GM12878 (cell line): ENCODE measurements at regions not wholly inside any gene's neighbourhood (a gene's known extent, or its start where the extent isn't known, plus 50 kb on each side); places are given as distances from the start of the nearest gene placed in this dataset.

Experiments used
- CEBPB ChIP-seq, 2 experiments: fragments of 150-350 bp in 1 of 2; IDR thresholded peaks; 2 replicates each; pipeline ENCODE4 v1.6.1; 2012 to 2014; ENCODE audit warnings: low read depth in 2 of 2, low read length in 2 of 2, borderline replicate concordance in 1 of 2, inconsistent platforms in 1 of 2
- FOS ChIP-seq: IDR thresholded peaks from 3 replicates; pipeline ENCODE4 v1.6.1; 2011; ENCODE audit warnings: borderline replicate concordance; ENCODE audit not compliant: insufficient read length; ENCODE audit errors: extremely low read depth
- MYC ChIP-seq: IDR thresholded peaks from 2 replicates; pipeline ENCODE4 v1.6.1; 2011; ENCODE audit warnings: mild to moderate bottlenecking, low read length, moderate library complexity, inconsistent platforms; ENCODE audit not compliant: insufficient read depth, insufficient replicate concordance, insufficient read length, severe bottlenecking
- RAD21 ChIP-seq: IDR thresholded peaks from 2 replicates; pipeline ENCODE4 v1.6.1; 2011; ENCODE audit warnings: mild to moderate bottlenecking, low read depth, low read length, moderate library complexity; ENCODE audit not compliant: insufficient read depth
- SUZ12 ChIP-seq: fragments of 200-600 bp; sonication (generic); IDR thresholded peaks from one replicate; pipeline ENCODE4 v1.6.1; 2018; ENCODE audit warnings: antibody characterized with exemption, mild to moderate bottlenecking; ENCODE audit not compliant: unreplicated experiment
- TF ChIP-seq, protein P1 (sequence below), 3 experiments: IDR thresholded peaks in 2 of 3; conservative IDR thresholded peaks in 1 of 3; 2 replicates each; pipeline ENCODE4 v1.5.1; 2011; ENCODE audit warnings: low read depth in 3 of 3, low read length in 3 of 3, mild to moderate bottlenecking in 3 of 3, control low read depth in 2 of 3, moderate library complexity in 2 of 3, inconsistent platforms in 1 of 3, mixed read lengths in 1 of 3; ENCODE audit not compliant: control insufficient read depth in 2 of 3, insufficient read depth in 1 of 3; ENCODE audit errors: extremely low read depth in 1 of 3

DNA sequence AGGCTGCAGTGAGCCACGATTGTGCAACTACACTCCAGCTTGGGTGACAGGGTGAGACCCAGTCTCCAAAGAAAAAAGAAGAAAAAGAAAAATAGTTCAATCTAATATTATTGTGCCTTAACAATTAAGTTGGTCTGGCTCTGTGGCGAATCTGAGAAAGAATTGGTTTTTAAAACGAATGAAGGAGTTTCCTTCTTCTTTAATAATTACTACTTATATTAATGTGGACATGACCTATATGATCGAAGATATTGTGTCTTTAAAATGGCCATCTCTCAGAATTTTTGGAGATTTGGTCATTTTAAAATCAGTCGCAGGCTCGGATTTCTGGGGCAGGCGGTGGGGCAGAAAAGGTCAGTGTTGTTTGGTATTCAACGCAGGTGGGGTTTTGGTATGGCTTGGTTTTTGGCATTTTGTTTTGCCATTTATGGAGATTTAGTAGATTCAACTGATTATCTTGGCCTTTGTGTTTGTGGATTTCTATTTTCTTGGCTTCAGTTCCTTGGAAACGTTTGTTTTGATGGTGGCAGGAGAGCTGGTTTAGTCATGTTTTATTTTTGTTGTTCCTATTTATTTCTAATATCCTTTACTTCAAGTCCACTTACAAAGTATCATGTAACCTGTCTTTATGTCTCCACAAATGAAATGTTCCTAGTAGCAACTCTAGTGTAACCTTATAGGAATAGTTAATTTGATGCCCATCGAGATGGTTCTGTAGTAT is 178.8 kb upstream of the MKLN1 start:
- TF ChIP-seq MYC (no peak), FOS (no peak), CEBPB (IDR thresholded peaks at IDR 0.05; ENCODE audit: borderline replicate concordance in 1 of 2, low read depth in 2 of 2, low read length in 2 of 2) (no peak), RAD21 (no peak), SUZ12 (no peak)
- TF ChIP-seq, protein P1, sequence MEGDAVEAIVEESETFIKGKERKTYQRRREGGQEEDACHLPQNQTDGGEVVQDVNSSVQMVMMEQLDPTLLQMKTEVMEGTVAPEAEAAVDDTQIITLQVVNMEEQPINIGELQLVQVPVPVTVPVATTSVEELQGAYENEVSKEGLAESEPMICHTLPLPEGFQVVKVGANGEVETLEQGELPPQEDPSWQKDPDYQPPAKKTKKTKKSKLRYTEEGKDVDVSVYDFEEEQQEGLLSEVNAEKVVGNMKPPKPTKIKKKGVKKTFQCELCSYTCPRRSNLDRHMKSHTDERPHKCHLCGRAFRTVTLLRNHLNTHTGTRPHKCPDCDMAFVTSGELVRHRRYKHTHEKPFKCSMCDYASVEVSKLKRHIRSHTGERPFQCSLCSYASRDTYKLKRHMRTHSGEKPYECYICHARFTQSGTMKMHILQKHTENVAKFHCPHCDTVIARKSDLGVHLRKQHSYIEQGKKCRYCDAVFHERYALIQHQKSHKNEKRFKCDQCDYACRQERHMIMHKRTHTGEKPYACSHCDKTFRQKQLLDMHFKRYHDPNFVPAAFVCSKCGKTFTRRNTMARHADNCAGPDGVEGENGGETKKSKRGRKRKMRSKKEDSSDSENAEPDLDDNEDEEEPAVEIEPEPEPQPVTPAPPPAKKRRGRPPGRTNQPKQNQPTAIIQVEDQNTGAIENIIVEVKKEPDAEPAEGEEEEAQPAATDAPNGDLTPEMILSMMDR (IDR thresholded peaks at IDR 0.05 in 2 of 3, conservative IDR thresholded peaks at IDR 0.05 in 1 of 3; ENCODE audit: control insufficient read depth in 2 of 3, extremely low read depth in 1 of 3, insufficient read depth in 1 of 3, low read depth in 3 of 3, low read length in 3 of 3), result no peak
